ENCODE measurements at regions not wholly inside any gene's neighbourhood (a gene's known extent, or its start where the extent isn't known, plus 50 kb on each side); places are given as distances from the start of the nearest gene placed in this dataset.
"Not testable (repeated sequence)": the region's sequence is repeated elsewhere in the genome, so short reads cannot be mapped to it uniquely, and the experiment has no call there.

DNA sequence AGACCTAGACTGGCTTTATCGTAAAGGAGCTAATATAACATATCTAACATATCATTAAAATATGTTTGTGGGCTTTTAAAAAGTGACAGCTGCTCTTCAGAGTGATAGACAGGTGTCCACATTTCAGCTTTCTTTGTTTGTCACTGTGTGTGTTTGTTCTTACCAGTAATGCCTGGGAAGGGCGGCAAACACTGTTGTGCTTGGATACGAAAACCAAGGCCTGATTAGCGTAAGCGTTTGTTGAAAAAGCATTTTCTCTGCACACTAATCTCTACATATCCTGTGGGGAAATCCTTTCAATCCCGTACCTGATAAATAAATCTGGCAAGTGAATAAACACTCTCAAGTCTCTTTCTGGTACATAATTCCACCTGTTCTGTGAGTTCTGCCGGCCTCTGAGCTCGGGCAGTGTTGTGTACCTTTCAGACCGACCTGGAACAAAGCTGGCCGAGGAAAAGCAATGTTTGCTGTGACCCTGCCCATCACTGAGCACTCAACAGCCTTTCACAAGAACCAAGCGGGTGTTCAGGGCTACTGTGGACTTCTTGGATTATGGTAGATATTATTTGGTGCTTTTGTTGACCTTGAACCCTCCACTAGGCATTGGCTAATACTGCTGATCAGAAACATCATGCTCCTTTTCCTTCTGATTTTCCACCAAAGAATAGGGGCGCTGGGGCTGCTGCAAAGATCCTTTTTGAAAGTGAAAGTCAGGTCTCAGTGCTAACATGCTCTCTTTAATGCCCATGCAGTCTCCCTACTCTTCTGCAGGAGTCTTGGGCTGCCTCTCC is 100.4 kb downstream of the CD83 start:
- no peak for DNase-seq

DNA sequence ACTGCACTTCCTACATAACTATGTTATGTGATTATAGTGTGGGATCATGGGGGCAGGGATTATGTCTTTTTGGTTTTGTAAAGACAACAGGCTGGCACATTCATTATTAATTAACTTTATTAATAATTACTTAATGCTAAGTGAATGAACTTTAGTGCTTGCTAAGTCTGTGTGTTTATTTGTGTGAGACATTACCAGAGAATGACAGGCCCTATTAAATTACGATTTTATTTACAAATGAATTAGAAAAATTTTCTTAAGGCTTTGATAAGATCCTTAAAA is 100.9 kb downstream of the CD83 start:
- DNase-seq = no peak

DNA sequence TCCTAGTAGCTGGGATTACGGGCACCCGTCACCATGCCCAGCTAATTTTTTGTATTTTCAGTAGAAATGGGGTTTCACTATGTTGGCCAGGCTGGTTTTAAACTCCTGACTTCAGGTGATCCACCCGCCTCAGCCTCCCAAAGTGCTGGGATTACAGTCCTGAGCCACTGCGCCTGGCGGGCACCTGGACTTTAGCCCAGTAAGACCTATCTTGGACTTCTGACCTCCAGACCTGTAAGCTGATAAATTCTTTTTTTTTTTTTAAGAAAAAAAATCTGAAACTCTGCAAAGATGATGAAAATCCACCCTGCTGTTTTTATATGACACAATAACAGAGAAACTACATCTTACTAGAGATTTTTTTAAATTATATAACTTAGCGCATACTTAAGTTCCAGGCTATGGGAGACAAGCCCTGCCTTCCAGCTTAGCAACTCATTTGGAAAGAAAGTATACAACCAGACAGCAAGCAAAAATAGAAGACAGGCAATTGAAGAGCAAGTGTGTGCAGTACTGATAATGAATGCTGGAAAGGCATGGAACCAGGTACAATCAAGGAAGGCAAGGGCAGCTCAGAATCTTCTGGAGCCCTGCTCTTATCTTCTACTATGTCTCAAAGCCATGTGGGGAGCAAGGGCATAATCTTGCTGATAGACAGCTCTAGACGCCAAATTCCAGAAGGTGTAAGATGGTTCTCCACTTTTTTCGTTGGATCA is 104.2 kb downstream of the CD83 start:
- DNase-seq = no peak

DNA sequence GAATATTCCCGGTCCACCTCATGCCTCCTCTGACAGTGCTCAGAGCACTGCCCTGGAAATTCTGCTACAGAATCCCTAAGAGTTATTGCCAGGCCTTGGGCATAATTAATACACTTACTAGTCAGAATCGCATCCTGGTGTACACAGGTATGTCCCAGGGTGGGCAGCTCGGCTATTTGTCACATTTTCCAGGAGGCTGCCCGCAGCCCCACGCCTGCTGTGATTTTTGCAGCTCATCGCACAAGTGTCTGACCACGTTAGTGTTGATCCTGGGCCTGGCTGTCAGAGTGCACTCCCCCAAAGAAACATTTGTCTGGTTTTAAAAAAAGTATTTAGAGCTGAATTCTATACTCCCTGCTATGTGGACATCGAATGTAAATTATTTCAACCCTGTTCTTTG is 105.4 kb downstream of the CD83 start:
- DNase-seq = no peak

DNA sequence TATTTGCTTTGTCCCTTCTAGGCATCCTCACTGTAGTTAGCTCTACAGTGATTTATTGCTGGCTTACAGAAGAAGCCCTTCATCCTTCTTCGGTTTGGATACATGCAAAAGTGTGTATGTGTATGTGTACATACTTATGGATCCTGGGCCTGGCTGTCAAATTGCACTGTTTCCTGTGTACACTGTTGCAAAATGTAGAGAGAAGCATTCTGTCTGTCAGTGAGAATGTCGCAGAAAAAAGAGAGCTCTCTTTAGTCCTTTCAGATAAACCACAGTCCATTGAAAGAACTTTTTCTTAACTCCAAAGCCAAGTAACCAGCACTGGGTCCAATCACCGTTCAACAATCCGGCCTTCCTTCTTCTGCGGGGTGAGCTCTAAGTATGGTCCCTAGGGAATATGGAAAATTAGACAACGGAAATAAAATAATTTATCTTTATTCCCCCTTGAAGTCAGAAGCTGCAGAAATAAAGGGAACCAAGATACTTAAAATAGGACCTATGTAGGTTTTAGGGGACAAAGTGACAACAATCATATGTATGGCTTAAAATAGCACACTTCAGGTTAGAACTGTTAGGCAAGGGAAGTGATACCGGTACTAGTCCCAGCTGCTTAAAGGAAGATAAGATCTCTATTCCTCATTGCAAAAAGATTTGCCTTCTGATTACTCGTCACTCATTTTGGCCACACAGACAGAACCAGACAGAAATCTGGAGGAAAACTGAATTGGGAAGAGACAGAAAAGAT is 107.0 kb downstream of the CD83 start:
- DNase-seq = no peak

DNA sequence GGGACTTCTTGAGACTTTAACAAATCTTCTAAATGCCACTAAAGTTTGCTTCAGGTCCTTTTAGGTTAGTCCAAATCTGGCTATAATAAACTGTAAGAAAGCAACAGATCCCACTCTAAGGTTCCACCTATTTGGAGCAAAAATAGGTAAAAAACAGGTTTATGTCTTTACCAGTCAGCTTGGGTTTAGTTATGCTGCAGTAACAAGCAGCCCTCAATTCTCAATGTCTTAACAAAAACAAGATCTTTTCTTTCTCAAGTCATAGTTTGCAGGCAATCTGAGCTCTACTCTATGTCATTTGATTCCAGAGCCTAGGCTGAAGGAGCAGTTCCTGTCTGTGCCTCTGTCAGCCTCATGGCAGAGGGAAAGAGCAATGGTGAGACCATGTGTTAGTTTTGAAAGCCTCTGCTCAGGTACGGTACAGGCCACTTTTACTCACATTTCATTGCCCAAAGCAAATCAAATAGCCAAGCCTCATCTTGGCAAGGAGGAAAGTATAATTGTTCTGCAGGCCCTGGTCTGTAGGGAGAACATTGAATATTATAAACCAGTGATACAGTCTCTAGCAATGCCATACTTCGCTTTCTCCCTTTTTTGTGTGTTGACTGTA is 108.6 kb downstream of the CD83 start:
- DNase-seq = no peak

DNA sequence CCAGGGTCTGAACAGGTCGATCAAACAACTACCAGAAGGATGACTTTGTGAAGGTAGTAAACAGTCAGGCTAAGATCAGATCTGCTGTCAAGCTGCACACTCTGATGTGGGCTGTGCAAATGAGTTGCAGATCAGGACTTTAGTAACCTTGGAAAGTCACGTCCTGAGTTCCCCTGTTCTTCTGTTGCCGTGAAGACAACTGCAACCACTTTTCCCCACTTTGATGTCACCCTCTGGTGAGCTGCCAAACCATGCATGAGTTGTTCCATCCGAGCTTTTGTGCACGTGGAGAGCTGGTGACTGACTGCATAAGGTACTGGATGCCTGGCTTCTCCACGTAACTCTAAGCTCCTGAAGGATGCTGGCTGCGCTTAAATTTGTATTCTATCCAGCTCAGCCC is 111.0 kb downstream of the CD83 start:
- peak; percentile 48 for DNase-seq

DNA sequence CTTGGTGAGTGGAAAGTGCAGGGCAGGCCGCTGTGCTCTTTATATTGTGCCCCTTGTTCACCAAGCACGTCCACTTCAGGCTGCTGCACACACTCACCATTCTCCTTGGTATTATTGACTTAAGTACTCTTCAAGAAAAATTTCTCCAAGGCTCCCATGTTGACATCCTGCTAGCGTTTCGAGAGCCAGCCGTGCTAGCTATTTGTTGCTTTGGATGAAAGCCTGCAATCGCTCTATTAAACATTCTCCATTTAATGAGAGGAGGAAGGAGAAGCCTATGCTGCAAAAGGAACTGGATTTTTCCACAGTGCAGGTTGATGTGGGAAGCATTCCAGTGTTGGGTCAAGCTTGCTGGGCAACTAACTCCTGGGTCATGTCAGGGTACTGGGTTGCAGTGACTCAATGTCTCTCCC is 113.5 kb downstream of the CD83 start:
- DNase-seq = no peak

DNA sequence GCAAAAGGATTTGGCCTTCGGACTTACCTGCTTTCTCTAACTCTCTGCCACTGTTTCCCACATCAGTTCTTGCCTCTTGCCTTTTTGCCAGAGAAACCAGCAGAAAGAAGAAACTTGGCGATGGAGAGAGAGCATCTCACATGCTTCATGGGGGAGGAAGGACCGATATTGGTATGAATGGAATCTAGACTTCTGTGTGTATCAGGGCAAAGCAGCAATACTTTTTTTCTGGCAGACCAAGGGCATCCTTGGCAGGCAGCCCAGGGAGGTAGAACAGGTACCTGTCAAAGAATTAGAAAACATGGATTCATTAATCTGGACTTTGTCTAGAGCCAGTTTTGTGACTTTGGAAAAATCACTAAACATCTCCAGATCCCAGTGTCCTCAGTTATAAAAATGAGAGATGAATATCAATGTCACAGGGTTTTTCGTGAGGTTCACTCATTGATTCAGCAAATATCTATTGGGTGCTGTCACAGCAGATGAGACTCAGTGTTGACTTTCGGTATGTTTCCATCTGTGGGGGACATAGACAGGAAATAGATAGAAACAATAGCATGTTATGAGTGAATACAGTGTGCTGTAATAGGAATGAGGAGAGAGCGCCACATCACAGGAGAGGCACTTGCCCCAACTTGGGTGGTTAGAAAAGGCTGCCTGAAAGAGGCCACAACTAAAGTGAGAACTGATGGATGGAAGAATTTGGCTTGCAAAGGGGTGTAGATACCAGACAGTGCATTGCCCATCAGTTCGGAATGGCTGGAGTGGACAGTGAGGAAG is 114.1 kb downstream of the CD83 start:
- DNase-seq = no peak

DNA sequence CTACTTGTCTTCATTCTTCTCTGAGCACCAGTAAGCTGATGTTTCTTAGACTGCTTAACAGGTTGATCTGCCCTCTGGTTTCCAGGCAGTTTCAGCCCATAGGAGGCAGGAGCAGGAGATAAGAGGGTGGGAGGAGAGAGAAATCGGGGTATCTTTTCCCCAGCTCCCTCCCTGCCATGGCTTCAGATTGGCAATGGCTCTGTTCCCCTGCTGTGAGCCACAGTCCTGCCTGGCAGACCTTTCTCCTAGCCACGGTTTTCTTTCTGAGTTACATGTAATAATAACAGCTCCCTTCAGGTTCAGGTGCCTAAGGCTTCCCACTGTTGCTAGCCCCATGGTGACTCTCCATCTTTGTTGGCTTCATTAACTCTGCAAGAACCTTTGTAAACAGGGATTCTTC is 115.3 kb downstream of the CD83 start:
- DNase-seq = no peak

DNA sequence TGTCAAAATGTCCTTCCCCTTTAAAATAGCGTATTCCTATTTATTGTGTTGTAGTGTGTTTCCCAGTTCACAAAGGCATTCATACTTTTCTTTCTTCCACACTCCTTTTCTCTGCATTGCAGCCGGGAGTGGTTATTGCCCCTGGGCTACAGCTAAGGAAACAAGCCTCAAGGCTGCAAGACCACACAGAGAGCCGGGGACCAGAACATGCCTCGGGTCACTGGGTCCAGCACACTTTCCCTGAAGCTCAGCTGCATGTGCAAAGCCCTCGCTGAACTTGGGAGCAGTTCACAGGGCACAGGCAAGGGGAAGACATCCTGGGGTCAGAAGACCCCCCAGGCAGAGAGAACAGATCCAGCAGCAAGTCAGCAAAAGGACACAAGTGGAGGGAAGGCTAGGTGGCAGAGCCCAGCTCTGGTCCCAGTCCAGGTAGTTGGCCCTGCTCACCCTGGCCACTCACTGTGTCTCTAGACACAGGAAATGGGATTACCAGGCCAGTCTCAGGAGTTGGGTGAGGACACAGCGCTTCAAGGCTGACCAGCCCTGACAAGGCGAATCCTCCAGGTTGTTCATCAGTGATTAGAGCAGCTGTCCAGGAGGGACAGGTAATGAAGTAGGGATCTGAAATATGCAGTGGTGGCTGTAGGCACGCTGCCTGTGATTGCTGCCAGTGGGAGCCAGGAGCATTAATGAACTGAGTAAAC is 118.2 kb downstream of the CD83 start:
- no peak for DNase-seq

DNA sequence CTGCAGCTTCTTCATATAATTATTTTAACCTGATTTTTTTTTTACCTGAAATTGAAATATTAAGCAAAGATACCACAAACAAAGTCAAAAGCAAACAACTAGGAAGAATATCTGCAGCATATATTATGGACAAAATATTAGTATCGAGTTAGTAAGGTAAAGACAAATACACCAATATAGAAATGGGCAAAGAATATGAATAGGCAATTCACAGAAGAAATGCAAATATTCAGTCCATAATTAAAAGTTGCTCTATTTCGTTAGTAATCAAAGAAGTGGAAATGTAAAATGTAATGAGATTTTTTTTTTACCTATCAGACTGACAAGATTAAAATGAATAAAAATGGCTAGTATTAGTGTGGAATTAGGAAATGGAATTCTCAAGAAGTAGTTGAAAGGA is 121.5 kb downstream of the CD83 start:
- DNase-seq = no peak

DNA sequence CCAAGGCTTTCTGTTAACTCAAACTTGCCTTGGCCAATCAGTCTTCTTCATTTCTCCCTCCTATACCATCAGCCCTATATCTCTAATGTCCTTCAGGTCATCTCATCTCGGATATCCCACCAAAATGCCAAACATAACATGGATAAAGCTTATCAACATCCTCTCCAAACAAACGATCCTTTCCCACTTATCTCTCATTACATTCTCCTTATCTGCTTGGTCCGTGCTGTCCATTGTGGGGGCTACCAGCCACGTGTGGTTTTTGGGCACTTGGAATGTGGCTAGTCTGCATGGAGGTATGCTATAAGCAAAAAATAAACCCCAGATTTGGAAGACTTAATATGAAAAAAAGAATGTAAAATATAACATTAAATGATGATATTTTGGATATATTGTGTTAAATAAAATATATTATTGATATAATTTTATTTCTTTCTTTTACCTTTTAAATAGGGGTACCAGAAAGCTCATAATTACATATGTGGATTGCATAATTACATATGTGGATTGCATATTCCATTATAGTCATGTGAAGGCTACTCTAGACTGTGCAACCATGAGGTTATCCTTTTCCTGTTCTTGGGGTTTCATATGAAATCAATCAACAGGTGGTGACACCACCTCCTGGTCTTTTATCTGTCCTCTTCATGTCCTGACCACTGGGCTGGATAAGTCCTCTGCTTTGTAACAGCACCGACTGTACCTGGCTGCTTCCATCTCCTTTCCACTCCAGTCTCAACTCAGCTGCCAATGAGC is 123.0 kb downstream of the CD83 start:
- no peak for DNase-seq

DNA sequence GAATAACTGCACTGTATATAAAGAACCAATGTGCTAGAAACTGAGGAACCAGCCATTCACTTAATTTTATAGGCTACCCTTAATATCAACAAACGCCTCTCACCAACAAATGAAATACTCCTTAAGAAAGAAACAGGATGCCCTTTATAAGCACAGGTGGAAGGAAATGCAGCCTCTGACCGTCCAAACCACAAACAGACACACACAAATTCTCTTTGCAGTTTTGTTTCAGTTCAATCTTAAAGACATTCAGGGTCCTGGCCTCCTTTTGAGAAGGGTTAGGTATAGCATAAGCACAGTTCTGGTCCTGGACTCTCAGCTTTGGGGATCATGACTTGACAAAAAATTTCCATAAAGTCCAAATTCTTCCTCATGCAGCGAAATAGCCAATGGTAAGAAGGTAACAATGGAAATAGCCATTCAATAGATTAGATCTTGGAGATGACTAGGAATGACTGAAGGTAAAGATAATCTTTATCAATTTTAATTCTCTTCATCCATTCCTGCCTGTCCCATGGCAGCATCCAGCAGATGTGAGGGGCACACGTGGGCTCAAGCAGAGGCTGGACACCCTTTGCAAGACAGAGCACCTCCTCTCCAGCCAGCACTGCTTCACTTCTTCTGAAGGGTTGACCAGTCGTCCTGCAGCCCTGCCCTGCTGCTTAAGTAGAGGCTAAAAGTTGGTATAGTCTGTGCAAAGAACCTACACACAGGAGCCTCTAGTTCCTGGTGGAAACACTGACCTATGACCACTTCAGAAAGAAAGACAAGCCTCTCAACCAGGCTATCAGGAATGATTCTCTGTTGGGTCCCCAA is 123.9 kb downstream of the CD83 start:
- no peak for DNase-seq

DNA sequence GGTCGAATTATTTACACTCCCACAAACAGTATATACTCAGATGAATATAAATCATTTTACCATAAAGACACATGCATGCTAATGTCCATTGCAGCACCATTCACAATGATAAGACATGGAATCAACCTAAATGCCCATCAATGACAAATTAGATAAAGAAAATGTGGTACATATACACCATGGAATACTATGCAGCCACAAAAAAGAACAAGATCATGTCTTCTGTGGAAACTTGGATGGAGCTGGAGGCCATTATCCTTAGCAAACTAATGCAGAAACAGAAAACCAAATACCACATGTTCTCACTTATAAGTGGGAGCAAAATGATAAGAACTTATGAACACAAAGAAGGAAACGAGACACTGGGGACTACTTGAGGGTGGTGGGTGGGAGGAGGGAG is 125.3 kb downstream of the CD83 start:
- DNase-seq = not testable (repeated sequence)

DNA sequence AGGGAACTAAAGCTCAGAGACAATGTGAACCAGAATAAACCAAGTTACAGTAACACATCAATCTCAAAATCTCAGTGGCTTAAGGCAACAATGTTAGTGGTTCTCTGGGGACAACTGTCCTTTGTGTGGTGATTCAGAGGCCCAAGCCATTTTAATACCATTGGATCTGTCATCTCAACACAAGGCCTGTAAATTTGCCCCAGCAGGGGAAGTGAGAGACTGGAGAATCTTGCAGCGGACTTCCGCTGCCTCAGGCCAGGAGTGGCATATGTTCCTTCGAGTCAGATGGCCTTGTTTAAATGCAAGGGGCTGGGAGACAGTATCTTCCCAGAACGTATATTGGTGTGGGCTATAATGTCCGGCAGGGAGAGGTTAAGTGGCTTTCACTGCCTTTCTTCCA is 126.0 kb downstream of the CD83 start:
- no peak for DNase-seq

DNA sequence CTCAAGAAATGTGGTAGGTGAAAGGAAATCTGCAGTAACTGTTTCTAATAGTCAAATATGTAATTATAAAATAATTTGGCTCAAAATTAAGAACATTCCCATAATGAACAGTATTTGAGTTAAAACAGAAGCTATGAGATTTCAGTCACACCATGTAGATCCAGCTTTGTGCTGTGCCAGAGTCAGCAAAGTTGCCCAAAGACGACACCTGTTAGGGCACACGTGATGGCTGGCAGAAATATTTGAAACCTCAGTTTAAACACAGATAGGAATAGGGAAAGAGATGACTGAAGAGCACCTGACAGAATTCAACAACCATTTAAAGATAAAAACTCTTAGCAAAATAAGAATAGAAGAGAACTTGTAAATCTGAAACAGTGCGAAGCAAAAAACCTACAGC is 129.3 kb downstream of the CD83 start:
- no peak for DNase-seq

DNA sequence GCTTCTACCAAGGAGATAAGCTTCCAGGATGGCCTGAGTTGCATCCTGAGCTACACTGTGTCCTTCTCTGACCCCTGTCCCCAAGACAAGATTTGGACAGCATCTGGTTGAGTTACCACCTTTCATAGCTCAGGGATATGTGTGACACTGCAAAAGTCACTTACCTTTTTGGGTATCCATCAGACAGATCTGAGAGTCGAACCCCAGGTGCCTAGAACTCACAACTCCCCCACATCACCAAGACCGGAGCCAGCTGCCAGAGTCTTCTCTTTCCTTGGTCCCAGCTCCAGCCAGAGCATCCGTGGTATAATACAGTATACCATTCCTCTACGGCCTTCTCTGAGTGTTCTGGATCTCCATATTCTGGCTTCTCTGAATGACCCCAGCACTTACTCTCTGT is 133.0 kb downstream of the CD83 start:
- DNase-seq = no peak

DNA sequence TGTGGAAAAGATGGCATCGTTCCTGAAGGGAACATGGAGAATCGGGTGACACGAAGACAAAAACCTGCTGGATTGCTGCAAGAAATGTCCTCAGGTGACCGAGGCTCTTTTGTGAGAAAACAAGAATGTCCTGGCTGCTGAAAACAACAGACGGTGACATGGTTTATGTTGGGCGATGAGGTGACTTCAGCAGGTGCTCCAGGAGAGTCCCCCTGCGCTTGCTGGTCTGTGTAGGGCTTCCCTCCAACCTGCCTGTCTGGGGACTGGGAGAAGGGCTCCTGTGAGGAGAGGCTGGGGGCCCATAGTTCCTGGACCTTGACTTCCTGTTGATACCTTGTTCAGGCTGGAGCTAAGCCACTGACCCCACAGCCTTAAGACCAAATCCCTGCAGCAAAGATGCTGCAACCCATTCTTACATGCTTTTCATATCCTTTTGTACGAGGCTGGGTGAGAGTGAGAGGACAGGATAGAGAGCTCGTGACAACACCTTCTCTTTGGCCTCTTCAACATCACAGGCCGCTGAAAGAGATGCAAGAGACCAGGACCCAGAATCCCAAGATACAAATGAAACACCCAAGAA is 134.8 kb downstream of the CD83 start:
- no peak for DNase-seq

DNA sequence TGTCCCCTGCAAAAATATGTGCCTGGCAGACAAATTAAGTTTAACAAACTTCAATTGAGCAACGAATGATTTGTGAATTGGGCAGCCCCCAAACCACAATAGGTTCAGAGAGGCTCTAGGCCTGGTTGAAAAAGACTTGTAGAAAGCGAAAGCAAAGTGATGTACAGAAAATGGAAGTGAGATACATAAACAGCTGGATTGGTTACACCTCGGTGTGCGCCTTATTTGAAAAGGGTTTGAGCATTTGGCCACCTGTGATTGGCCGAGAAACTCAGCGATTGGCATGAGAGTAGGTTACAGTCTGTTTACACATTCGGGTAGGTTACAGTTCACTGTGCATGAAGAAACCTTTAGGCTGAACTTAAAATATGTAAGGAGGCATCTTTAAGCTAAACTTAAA is 136.9 kb downstream of the CD83 start:
- no peak for DNase-seq

Measured in stimulated activated CD4-positive, alpha-beta T cell treated with anti-CD3 and anti-CD28 coated beads, Interleukin-4, amount 100 ng/mL, for 24 hours (primary cell).